HFFc6 (cell line): ENCODE measurements at regions not wholly inside any gene's neighbourhood (a gene's known extent, or its start where the extent isn't known, plus 50 kb on each side); places are given as distances from the start of the nearest gene placed in this dataset.
A peak's percentile ranks its signal among the peaks of the same experiment; 100 is the strongest.

Experiments used
- DNase-seq: peaks from one replicate; pipeline ENCODE4 v3.0.0-alpha.2; 2018
- H3K27ac Mint-ChIP-seq: 2 replicates; pipeline ENCODE4 v1.8.0; 2020; ENCODE audit warnings: mild to moderate bottlenecking, mixed read lengths
- H3K27me3 Mint-ChIP-seq: 2 replicates; pipeline ENCODE4 v1.8.0; 2021; ENCODE audit warnings: mild to moderate bottlenecking, moderate library complexity, mixed read lengths; ENCODE audit not compliant: insufficient read depth
- H3K36me3 Mint-ChIP-seq: 2 replicates; pipeline ENCODE4 v1.8.0; 2021; ENCODE audit warnings: low read depth, mixed read lengths
- H3K4me1 Mint-ChIP-seq: 2 replicates; pipeline ENCODE4 v1.8.0; 2020; ENCODE audit warnings: low read depth, mixed read lengths
- H3K4me3 Mint-ChIP-seq: 2 replicates; pipeline ENCODE4 v1.8.0; 2020; ENCODE audit warnings: mild to moderate bottlenecking, moderate library complexity, mixed read lengths
- H3K9me3 Mint-ChIP-seq: 2 replicates; pipeline ENCODE4 v1.8.0; 2020; ENCODE audit warnings: mild to moderate bottlenecking, mixed read lengths
- CTCF ChIP-seq: fragments of 200-600 bp; sonication (generic); IDR thresholded peaks from 2 replicates; pipeline ENCODE4 v1.5.0; 2021; ENCODE audit warnings: antibody characterized with exemption, mild to moderate bottlenecking

- no peak overlapping the region for H3K4me3 Mint-ChIP-seq
- H3K4me1 Mint-ChIP-seq = peaks cover 39% of the 10 kb centered on the region
- H3K36me3 Mint-ChIP-seq = no peaks in the 10 kb centered on the region
- H3K9me3 Mint-ChIP-seq = no peaks in the 10 kb centered on the region
- DNase-seq = no peak
- TF ChIP-seq CTCF = no peak
- H3K27me3 Mint-ChIP-seq = peaks cover 7% of the 10 kb centered on the region
- H3K27ac Mint-ChIP-seq = no peak overlapping the region
Observed at GRCh38 chr7:47636081-47636432, 54.1 kb upstream of the TNS3 start.

GRCh38 chr7:47635091-47636080 lies 53.5 kb upstream of the TNS3 start:
- Mint-ChIP-seq H3K36me3 (no peaks in the 10 kb centered on the region), H3K9me3 (no peaks in the 10 kb centered on the region), H3K27ac (no peak overlapping the region; the same call in 1 of the 2 replicates), H3K4me1 (peaks cover 32% of the 10 kb centered on the region), H3K4me3 (no peak overlapping the region), H3K27me3 (peaks cover 6% of the 10 kb centered on the region)
- no peak for DNase-seq
- no peak for TF ChIP-seq CTCF

- peak; percentile 27 for DNase-seq
Observed at GRCh38 chr7:47634273-47634672, 52.4 kb upstream of the TNS3 start.

GRCh38 chr7:47633134-47633533 lies 51.2 kb upstream of the TNS3 start:
- no peak overlapping the region for H3K27ac Mint-ChIP-seq
- no peaks in the 10 kb centered on the region for H3K36me3 Mint-ChIP-seq
- H3K4me1 Mint-ChIP-seq = peaks cover 32% of the 10 kb centered on the region
- H3K4me3 Mint-ChIP-seq = no peak overlapping the region
- H3K27me3 Mint-ChIP-seq = peaks cover 6% of the 10 kb centered on the region
- no peak for TF ChIP-seq CTCF
- no peaks in the 10 kb centered on the region for H3K9me3 Mint-ChIP-seq
- no peak for DNase-seq

More at GRCh38 chr7:47634273-47634672, 52.4 kb upstream of the TNS3 start:
- no peak for TF ChIP-seq CTCF
- H3K4me1 Mint-ChIP-seq = peaks cover 32% of the 10 kb centered on the region
- no peaks in the 10 kb centered on the region for H3K36me3 Mint-ChIP-seq
- H3K9me3 Mint-ChIP-seq = no peaks in the 10 kb centered on the region
- no peak overlapping the region for H3K4me3 Mint-ChIP-seq
- H3K27me3 Mint-ChIP-seq = peaks cover 6% of the 10 kb centered on the region
- H3K27ac Mint-ChIP-seq = no peak overlapping the region
